Bronchial epithelial cell (primary cell): ENCODE measurements at regions not wholly inside any gene's neighbourhood (a gene's known extent, or its start where the extent isn't known, plus 50 kb on each side); places are given as distances from the start of the nearest gene placed in this dataset.

Experiments
- DNase-seq: peaks from one replicate; pipeline ENCODE4 v3.0.0-alpha.2; 2010; ENCODE audit warnings: low read depth
- FAIRE-seq: peaks from 2 replicates; lab custom pipeline; 2011; peaks lifted over from hg19 to GRCh38; lab: Jason Lieb, UNC
- H3K27me3 ChIP-seq: 2 replicates; pipeline ENCODE4 v1.5.1; 2011; ENCODE audit warnings: low read length; ENCODE audit not compliant: control insufficient read depth, insufficient read depth
- H3K36me3 ChIP-seq: 2 replicates; pipeline ENCODE4 v1.5.1; 2011; ENCODE audit warnings: low read length; ENCODE audit not compliant: control insufficient read depth, insufficient read depth
- H3K4me3 ChIP-seq: 2 replicates; pipeline ENCODE4 v1.5.1; 2011; ENCODE audit warnings: mild to moderate bottlenecking, low read depth, low read length, control low read depth
- CTCF ChIP-seq: IDR thresholded peaks from 2 replicates; pipeline ENCODE4 v1.5.1; 2011; ENCODE audit warnings: mild to moderate bottlenecking, moderate library complexity, low read length, control low read depth, inconsistent platforms; ENCODE audit not compliant: insufficient read depth, severe bottlenecking

GRCh38 chrX:118205421-118206395 is 89.1 kb upstream of the KLHL13 start:
- DNase-seq: no peak
- TF ChIP-seq CTCF: no peak
- no peak for FAIRE-seq
- Histone ChIP-seq H3K4me3 (no peak overlapping the region), H3K36me3 (no peaks in the 10 kb centered on the region), H3K27me3 (no peaks in the 10 kb centered on the region)

- H3K27me3 ChIP-seq: no peaks in the 10 kb centered on the region
- H3K36me3 ChIP-seq: no peaks in the 10 kb centered on the region
- DNase-seq: no peak
- TF ChIP-seq CTCF: no peak
- FAIRE-seq: no peak
- no peak overlapping the region for H3K4me3 ChIP-seq
These were observed 91.3 kb upstream of the KLHL13 start for GRCh38 chrX:118207831-118208453.

DNA sequence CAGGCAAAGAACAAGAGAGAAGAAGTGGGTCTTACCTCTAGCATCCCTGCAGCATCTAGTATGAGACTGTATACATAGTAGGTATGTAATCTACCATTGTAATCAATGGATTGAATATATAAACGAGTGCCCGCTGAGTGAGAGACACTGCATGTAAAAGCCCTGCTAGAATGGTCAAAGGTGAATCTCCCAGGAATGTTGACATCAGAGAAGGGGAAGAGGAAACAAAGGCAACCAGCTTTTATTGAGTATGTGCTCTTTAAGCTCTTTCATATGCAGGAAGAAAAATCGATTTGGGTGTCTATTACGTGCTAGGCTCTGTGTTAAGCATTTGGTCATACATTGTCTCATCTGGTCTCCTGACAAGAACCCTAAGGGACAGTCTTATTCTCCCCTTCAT is 91.9 kb upstream of the KLHL13 start:
- FAIRE-seq: no peak

DNA sequence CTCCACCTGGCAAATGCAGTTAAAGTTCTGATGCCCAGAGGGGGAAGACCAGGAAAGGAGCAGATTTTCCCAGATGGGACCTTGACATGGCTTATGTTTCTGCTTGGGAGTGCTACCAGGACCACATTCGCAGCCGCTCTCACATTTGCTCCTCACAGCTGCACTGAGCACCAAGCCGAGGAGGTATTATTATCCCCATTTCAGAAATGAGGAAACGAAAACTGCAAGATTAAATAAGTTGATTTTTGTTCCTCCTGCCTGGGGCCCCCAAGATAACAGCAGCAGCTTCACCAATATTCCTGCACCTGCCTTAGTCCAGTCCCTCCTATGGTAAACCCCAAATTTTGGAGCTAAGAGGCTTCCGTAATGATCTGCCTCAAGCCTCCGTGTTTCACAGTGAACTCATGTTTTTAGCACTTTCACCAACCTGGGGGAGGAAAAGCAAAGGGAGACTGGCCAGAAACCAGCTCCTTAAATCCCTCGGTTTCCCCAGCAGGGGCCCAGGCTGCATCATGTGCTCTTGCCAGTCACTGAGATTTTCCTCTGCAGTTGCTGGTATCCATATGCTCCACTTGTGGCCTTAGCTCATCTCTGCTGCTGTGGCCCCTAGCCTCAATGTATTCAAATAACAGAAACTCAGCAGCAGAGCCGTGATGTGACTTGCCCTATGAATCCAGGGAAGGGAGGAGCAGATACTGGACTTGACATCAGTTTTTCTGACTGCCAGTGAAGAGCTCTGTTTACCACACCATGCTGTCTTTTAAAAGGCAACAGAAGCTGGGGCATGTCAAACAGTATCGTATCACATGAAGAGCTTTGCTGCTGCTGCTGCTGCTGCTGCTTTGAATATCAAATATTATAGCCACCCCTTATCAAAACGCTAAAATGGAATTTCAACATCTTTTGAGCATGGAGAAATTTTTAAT is 95.5 kb upstream of the KLHL13 start:
- Histone ChIP-seq H3K4me3 (no peak overlapping the region), H3K27me3 (no peaks in the 10 kb centered on the region), H3K36me3 (no peaks in the 10 kb centered on the region)
- no peak for TF ChIP-seq CTCF
- no peak for FAIRE-seq
- DNase-seq: no peak

More for the DNA sequence above, 91.9 kb upstream of the KLHL13 start:
- no peaks in the 10 kb centered on the region for H3K36me3 ChIP-seq
- TF ChIP-seq CTCF: no peak
- no peak overlapping the region for H3K4me3 ChIP-seq
- no peak for DNase-seq
- no peaks in the 10 kb centered on the region for H3K27me3 ChIP-seq

DNA sequence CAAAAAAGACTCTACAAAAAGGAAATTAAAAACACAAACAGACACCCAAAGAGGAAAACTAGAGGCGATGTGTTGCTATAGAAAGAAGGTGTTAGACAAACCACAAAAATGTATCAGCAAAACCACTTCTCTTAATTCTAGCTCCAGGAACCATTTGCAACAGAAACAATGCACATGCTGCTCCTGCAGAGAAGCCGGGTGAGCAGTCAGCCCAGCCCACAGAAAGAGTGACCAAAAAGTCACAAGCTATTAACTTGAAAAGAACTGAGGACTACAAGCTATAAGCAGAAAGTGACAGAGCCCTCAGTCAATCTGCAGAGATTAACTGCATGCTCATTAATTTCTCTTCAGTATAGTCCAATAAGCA is 96.2 kb upstream of the KLHL13 start:
- Histone ChIP-seq H3K4me3 (no peak overlapping the region), H3K27me3 (no peaks in the 10 kb centered on the region), H3K36me3 (no peaks in the 10 kb centered on the region)
- TF ChIP-seq CTCF: no peak
- no peak for DNase-seq
- no peak for FAIRE-seq
